Right lobe of liver (tissue), 4 donors: ENCODE measurements at regions not wholly inside any gene's neighbourhood (a gene's known extent, or its start where the extent isn't known, plus 50 kb on each side); places are given as distances from the start of the nearest gene placed in this dataset.

ENCODE experiments used
- CTCF ChIP-seq, 4 donors: fragments of 200-600 bp in 3 of 4; fragments of 450-650 bp in 1 of 4; IDR thresholded peaks; one replicate each; pipeline versions ENCODE4 v1.5.1 to v1.8.0; 2016 to 2022; ENCODE audit warnings: antibody characterized with exemption in 4 of 4, mild to moderate bottlenecking in 2 of 4
- POLR2A ChIP-seq: fragments of 450-650 bp; IDR thresholded peaks from one replicate; pipeline ENCODE4 v1.6.1; 2017; ENCODE audit warnings: antibody characterized with exemption, mild to moderate bottlenecking
- donor health status: DM: no; HTN: no; CAD: no.
- donor health status: DM: no; HTN: no; CAD: no.
- donor health status: DM: no; HTN: yes; CAD: no.

- TF ChIP-seq POLR2A = no peak
- TF ChIP-seq CTCF (IDR thresholded peaks at IDR 0.05) = no peak
Observed at GRCh38 chr4:24417206-24417605, 167.1 kb downstream of the DHX15 start.
